CD4-positive, alpha-beta T cell (primary cell): ENCODE measurements at regions not wholly inside any gene's neighbourhood (a gene's known extent, or its start where the extent isn't known, plus 50 kb on each side); places are given as distances from the start of the nearest gene placed in this dataset.

ENCODE experiments used
- ATAC-seq: fragments of 200-7000 bp; cut with Tn5 transposase; one replicate; pipeline ENCODE4 v1.10.0; 2022; ENCODE audit warnings: mild to moderate bottlenecking; ENCODE audit not compliant: poor library complexity
- CTCF ChIA-PET: fragments of 350-600 bp; sonication (Branson Sonifier 250); formaldehyde crosslinking; loops from one replicate; lab custom pipeline; 2021; ENCODE audit warnings: antibody characterized with exemption, inconsistent platforms; lab: Charles Lee
- POLR2A ChIA-PET: fragments of 350-600 bp; sonication (Branson Sonifier 250); formaldehyde crosslinking; loops from one replicate; lab custom pipeline; 2021; ENCODE audit warnings: antibody characterized with exemption, inconsistent platforms; lab: Charles Lee
- DNase-seq, 14 experiments: peaks; one replicate each; pipeline ENCODE4 v3.0.0-alpha.2; 2013 to 2020; ENCODE audit warnings: mixed read lengths in 2 of 14
- H3K27ac ChIP-seq, 2 donors: one replicate each; pipeline versions ENCODE4 v1.5.1 to v1.7.0; 2013; ENCODE audit warnings: low read length in 2 of 2, low read depth in 1 of 2, mild to moderate bottlenecking in 1 of 2
- H3K27me3 ChIP-seq, 2 experiments: 1 replicate in 1 of 2; 2 replicates in 1 of 2; pipeline versions ENCODE4 v1.6.1 to v1.7.0; 2013; ENCODE audit warnings: low read length in 2 of 2, control low read depth in 1 of 2, mild to moderate bottlenecking in 1 of 2, moderate library complexity in 1 of 2; ENCODE audit not compliant: insufficient read depth in 2 of 2, control insufficient read depth in 1 of 2
- H3K36me3 ChIP-seq: one replicate; pipeline ENCODE4 v1.6.1; 2013; ENCODE audit warnings: low read length, control low read depth; ENCODE audit not compliant: insufficient read depth
- H3K4me1 ChIP-seq: one replicate; pipeline ENCODE4 v1.6.1; 2013; ENCODE audit warnings: low read length, control low read depth; ENCODE audit not compliant: insufficient read depth
- H3K4me3 ChIP-seq: one replicate; pipeline ENCODE4 v1.5.1; 2013; ENCODE audit warnings: mild to moderate bottlenecking, low read length, moderate library complexity
- H3K9me3 ChIP-seq, 2 experiments: 1 replicate in 1 of 2; 2 replicates in 1 of 2; pipeline versions ENCODE4 v1.6.1 to v1.7.0; 2013; ENCODE audit warnings: low read length in 2 of 2, mild to moderate bottlenecking in 2 of 2, control low read depth in 1 of 2, moderate library complexity in 1 of 2; ENCODE audit not compliant: control insufficient read depth in 1 of 2, insufficient read depth in 1 of 2
- H3K27ac Mint-ChIP-seq: one replicate; pipeline ENCODE4 v1.8.0; 2020; ENCODE audit warnings: mixed read lengths
- H3K27me3 Mint-ChIP-seq: one replicate; pipeline ENCODE4 v1.8.0; 2021; ENCODE audit warnings: mixed read lengths
- H3K36me3 Mint-ChIP-seq: one replicate; pipeline ENCODE4 v1.8.0; 2021; ENCODE audit warnings: low read depth, mixed read lengths
- H3K4me1 Mint-ChIP-seq: one replicate; pipeline ENCODE4 v1.8.0; 2021; ENCODE audit warnings: low read depth, mixed read lengths
- H3K4me3 Mint-ChIP-seq: one replicate; pipeline ENCODE4 v1.8.0; 2020; ENCODE audit warnings: mild to moderate bottlenecking, mixed read lengths
- H3K9me3 Mint-ChIP-seq: one replicate; pipeline ENCODE4 v1.8.0; 2020; ENCODE audit warnings: mixed read lengths
- intact Hi-C, 2 experiments: fragments of 100-400 bp; cut with DNase I in 1 of 2; cut with micrococcal nuclease in 1 of 2; formaldehyde crosslinking; loops; one replicate each; pipeline versions ENCODE4 v1.15.1 to v1.9.0; 2023 to 2025; cut with DNase I, micrococcal nuclease
- TF ChIP-seq, protein P1 (sequence below): fragments of 200-600 bp; IDR thresholded peaks from one replicate; pipeline ENCODE4 v1.8.0; 2022; ENCODE audit warnings: antibody characterized with exemption, mild to moderate bottlenecking

GRCh38 chr4:128351502-128351901 is 63.9 kb upstream of the PGRMC2 start:
- H3K4me3 Mint-ChIP-seq = no peak overlapping the region
- H3K9me3 Mint-ChIP-seq = no peaks in the 10 kb centered on the region
- no peaks in the 10 kb centered on the region for H3K4me1 Mint-ChIP-seq
- CTCF ChIA-PET = no interaction called here
- Histone ChIP-seq H3K36me3 (no peaks in the 10 kb centered on the region), H3K9me3 (peaks cover 0 to 3% of the 10 kb centered on the region in 2 experiments), H3K27me3 (no peaks in the 10 kb centered on the region), H3K4me1 (no peaks in the 10 kb centered on the region), H3K27ac (no peak overlapping the region), H3K4me3 (no peak overlapping the region)
- peaks cover 3% of the 10 kb centered on the region for H3K36me3 Mint-ChIP-seq
- no peaks in the 10 kb centered on the region for H3K27me3 Mint-ChIP-seq
- DNase-seq (no peak), ATAC-seq (no peak)
- TF ChIP-seq, protein P1, sequence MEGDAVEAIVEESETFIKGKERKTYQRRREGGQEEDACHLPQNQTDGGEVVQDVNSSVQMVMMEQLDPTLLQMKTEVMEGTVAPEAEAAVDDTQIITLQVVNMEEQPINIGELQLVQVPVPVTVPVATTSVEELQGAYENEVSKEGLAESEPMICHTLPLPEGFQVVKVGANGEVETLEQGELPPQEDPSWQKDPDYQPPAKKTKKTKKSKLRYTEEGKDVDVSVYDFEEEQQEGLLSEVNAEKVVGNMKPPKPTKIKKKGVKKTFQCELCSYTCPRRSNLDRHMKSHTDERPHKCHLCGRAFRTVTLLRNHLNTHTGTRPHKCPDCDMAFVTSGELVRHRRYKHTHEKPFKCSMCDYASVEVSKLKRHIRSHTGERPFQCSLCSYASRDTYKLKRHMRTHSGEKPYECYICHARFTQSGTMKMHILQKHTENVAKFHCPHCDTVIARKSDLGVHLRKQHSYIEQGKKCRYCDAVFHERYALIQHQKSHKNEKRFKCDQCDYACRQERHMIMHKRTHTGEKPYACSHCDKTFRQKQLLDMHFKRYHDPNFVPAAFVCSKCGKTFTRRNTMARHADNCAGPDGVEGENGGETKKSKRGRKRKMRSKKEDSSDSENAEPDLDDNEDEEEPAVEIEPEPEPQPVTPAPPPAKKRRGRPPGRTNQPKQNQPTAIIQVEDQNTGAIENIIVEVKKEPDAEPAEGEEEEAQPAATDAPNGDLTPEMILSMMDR = no peak
- no peak overlapping the region for H3K27ac Mint-ChIP-seq
- POLR2A ChIA-PET = no interaction called here
- intact Hi-C loops = no loop called here

DNA sequence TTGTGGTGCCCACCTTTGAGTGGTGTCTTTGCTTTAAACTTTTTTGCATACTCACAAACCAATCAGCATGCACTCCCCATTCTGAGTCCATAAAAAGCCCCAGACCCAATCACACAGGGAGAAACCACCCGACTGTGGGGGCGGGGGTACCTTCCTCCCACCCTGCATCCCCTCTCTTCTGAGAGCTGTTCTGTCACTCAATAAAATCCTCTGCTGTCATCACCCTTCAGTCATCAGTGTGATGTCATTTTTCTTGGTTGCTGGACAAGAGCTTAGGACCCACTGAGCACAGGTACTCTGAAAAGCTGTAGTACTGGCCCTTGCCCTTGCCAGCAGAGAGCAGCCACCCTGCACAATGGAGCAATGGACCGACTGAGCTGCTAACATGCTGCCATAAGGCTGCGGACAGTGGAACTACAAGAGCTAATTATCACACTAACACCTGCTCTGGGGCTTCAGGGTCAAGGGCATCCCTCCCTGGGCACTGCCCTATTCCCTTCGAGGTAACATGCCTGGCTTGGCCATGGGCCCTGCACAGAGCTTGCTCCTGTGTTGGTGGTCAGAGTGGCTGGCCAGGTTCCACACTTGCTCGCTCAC is 62.9 kb upstream of the PGRMC2 start:
- Histone ChIP-seq H3K9me3 (peaks cover 0 to 3% of the 10 kb centered on the region in 2 experiments), H3K4me3 (no peak overlapping the region), H3K36me3 (no peaks in the 10 kb centered on the region), H3K27ac (no peak overlapping the region), H3K4me1 (no peaks in the 10 kb centered on the region), H3K27me3 (no peaks in the 10 kb centered on the region)
- ChIA-PET POLR2A (no interaction called here), CTCF (no interaction called here)
- DNase-seq = no peak
- TF ChIP-seq, protein P1 = no peak
- H3K36me3 Mint-ChIP-seq = peaks cover 3% of the 10 kb centered on the region
- H3K4me3 Mint-ChIP-seq = no peak overlapping the region
- ATAC-seq = no peak
- intact Hi-C loops = no loop called here
- H3K4me1 Mint-ChIP-seq = no peaks in the 10 kb centered on the region
- H3K27me3 Mint-ChIP-seq = no peaks in the 10 kb centered on the region
- H3K27ac Mint-ChIP-seq = no peak overlapping the region
- H3K9me3 Mint-ChIP-seq = no peaks in the 10 kb centered on the region

DNA sequence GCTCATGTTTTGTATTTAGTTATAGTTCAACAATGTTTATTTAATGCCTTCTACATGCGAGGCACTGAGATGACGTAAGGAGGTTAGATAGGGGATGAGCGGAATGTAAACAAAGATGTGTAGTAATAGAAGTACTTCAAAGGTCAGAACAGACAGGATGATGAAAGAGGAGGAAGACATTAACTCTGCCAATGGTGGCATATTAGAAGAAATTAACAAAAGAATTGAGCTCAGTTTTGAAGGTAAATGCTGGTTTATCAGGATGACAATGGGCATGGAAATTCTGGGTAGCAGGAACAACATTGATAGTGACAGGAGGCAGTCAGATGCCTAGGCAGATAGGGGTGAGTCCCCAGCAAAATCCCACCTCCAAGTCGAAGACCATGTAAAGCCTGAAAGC is 62.3 kb upstream of the PGRMC2 start:
- H3K4me3 Mint-ChIP-seq = no peak overlapping the region
- peaks cover 3% of the 10 kb centered on the region for H3K36me3 Mint-ChIP-seq
- no peak overlapping the region for H3K27ac ChIP-seq
- POLR2A ChIA-PET = no interaction called here
- H3K9me3 Mint-ChIP-seq = no peaks in the 10 kb centered on the region
- H3K36me3 ChIP-seq = no peaks in the 10 kb centered on the region
- H3K4me1 ChIP-seq = no peaks in the 10 kb centered on the region
- TF ChIP-seq, protein P1 = no peak
- no peaks in the 10 kb centered on the region for H3K4me1 Mint-ChIP-seq
- H3K4me3 ChIP-seq = no peak overlapping the region
- H3K27me3 Mint-ChIP-seq = no peaks in the 10 kb centered on the region
- peaks cover 0 to 3% of the 10 kb centered on the region in 2 experiments for H3K9me3 ChIP-seq
- intact Hi-C loops = no loop called here
- no peaks in the 10 kb centered on the region for H3K27me3 ChIP-seq
- no peak for ATAC-seq
- H3K27ac Mint-ChIP-seq = no peak overlapping the region
- CTCF ChIA-PET = no interaction called here
- DNase-seq = no peak
